GM13976 (cell line): ENCODE measurements at regions not wholly inside any gene's neighbourhood (a gene's known extent, or its start where the extent isn't known, plus 50 kb on each side); places are given as distances from the start of the nearest gene placed in this dataset.

Source experiments
- DNase-seq: peaks from one replicate; pipeline ENCODE4 v3.0.0; 2012; ENCODE audit warnings: low spot score
- CTCF ChIP-seq: IDR thresholded peaks from 2 replicates; pipeline ENCODE4 v1.5.1; 2012; ENCODE audit warnings: borderline replicate concordance, mild to moderate bottlenecking; ENCODE audit not compliant: insufficient read depth; ENCODE audit errors: extremely low read depth, missing control alignments, control extremely low read depth
- in situ Hi-C: fragments of 300-500 bp; cut with MboI; formaldehyde crosslinking; loops from one replicate; pipeline ENCODE4 v1.12.0; 2022; ENCODE audit warnings: low sequenced_read_pairs, mixed read lengths, inconsistent platforms; ENCODE audit not compliant: unreplicated experiment

- DNase-seq = no peak
Measured at GRCh38 chr10:83654689-83655088, 484.6 kb upstream of the GHITM start.

DNA sequence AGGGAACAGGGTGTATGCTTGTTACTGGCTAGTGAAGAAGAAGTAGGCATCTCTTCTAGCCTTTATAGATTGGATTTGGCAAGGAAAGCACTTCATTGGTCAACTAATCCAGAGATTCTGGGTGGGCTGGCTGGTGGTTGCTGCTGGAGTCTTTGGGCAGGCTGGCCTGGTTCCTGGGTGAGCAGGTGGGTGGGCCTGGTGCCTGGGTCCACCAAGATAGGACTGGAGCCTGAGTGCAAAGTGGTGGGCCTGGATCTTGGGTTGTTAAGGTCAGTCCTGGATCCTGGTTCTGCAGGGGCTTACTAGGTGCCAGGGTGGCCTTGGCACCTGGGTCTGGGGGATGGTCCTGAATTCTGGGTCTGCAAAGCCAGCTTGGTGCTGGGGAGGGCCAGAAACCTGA lies 482.4 kb upstream of the GHITM start:
- no peak for DNase-seq
- in situ Hi-C loops = no loop called here
- no peak for TF ChIP-seq CTCF

More at GRCh38 chr10:83654689-83655088, 484.6 kb upstream of the GHITM start:
- in situ Hi-C loops = no loop called here
- no peak for TF ChIP-seq CTCF

- no peak for DNase-seq
- in situ Hi-C loops = no loop called here
- TF ChIP-seq CTCF = no peak
Measured at GRCh38 chr10:83657487-83657886, 481.8 kb upstream of the GHITM start.

DNA sequence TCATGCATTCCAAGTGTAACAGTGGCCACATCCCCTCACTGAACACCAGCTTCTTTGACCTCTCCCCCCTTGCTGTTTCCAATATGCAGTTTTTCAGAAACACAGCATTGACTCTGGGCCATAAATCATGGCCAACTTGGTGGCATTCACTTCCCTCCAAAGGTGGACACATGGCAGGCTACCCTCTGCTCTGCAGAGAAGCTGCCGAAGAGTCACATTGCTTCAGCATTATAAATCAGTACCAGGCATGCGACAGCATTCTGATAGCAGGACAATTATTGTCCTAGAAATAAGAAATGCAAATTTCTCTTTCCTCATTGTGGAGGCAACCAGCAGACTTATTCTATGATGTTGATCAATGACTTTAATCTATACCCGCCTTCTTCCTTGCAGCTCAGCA lies 475.4 kb upstream of the GHITM start:
- DNase-seq = no peak
- in situ Hi-C loops = no loop called here
- no peak for TF ChIP-seq CTCF

DNA sequence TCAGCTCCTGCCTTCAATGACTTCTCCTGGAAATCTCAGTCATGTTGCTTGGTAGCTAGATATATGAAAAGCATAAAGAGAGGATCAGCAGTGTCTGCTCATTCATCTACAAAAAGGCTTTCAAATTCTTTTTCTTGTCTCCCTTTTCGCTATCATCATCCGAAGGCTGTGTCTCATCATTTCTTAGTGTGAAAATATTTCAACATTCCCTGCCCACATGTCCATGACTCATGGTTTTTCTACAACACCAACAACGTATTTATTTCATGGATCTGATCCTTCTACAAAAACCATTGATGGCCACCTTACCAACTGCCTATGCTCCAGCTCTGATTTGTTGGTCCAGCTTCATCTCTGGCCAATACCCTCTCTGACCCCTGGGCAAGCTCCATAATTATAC lies 472.5 kb upstream of the GHITM start:
- in situ Hi-C loops = no loop called here
- TF ChIP-seq CTCF = no peak
- no peak for DNase-seq

DNA sequence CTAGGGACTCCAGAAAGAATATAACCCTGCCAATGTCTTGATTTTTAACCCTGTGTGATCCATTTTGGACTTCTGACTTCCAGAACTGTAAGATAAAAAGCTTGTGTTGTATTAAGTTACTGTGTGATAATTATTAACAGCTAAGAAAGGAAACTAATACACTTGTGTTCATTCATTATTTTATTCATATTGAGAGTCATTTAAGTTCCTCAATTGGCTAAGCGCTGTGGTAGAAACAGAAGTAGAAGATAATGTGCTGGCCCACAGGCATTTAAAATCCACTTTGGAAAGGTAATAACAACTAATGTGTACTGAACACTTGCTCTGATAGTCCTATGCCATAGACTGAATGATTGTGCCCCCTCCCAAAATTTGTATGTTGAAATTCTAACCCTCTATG lies 471.7 kb upstream of the GHITM start:
- TF ChIP-seq CTCF = no peak
- DNase-seq = no peak
- in situ Hi-C loops = no loop called here

- no peak for TF ChIP-seq CTCF
- in situ Hi-C loops = no loop called here
- DNase-seq = no peak
Measured at GRCh38 chr10:83673316-83673715, 466.0 kb upstream of the GHITM start.
